ENCODE measurements at regions not wholly inside any gene's neighbourhood (a gene's known extent, or its start where the extent isn't known, plus 50 kb on each side); places are given as distances from the start of the nearest gene placed in this dataset.

DNA sequence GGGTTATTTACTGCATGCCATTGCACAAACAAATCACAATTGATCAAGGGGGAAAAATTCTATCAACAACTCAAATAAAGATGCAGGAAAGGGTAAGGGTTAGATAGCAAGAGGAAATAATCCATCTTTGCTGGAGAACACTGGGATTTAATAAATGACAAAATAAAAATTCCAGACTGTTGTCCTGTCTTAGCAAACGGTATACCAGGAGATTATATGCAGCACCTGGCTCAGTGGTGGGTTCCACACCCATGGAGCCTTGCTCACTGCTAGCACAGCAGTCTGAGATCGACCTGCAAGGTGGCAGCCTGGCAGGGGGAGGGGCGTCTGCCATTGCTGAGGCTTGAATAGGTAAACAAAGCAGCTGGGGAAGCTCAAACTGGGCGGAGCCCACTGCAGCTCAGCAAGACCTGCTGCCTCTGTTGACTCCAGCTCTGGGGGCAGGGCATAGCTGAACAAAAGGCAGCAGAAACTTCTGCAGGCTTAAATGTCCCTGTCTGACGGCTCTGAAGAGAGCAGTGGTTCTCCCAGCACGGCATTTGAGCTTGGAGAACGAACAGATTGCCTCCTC lies 296.5 kb upstream of the THSD7B start:
- no peaks in the 10 kb centered on the region for H3K27me3 ChIP-seq
- H4K20me1 ChIP-seq, result no peaks in the 10 kb centered on the region
- no peaks in the 10 kb centered on the region for H3K36me3 ChIP-seq
- H3K9me3 ChIP-seq (replicated peaks in 1 of 11), result peaks cover 0 to 4% (median 0%) of the 10 kb centered on the region in 11 experiments; a peak in 2 of 22 replicates
- no peak overlapping the region for H3K4me2 ChIP-seq
- no peak overlapping the region for H3K27ac ChIP-seq
- TF ChIP-seq Cebpa-rat (IDR thresholded peaks at IDR 0.05), result no peak
- no peaks in the 10 kb centered on the region for H3K4me1 ChIP-seq
- H3K9ac ChIP-seq, result no peak overlapping the region
- H3K4me3 ChIP-seq, result no peak overlapping the region

- TF ChIP-seq Cebpa-rat (IDR thresholded peaks at IDR 0.05), result no peak
- Histone ChIP-seq H3K9ac (no peak overlapping the region), H3K27me3 (no peaks in the 10 kb centered on the region), H4K20me1 (no peaks in the 10 kb centered on the region), H3K36me3 (no peaks in the 10 kb centered on the region), H3K4me3 (no peak overlapping the region), H3K4me2 (no peak overlapping the region), H3K27ac (no peak overlapping the region), H3K4me1 (peaks cover 0 to 11% (median 7%) of the 10 kb centered on the region in 10 experiments; a peak in 9 of 20 replicates), H3K9me3 (replicated peaks in 1 of 11) (0 out of 22 replicates have a peak, but pooled peaks cover 0 to 3% (median 0%) of the 10 kb centered on the region in 11 experiments)
Measured at GRCh38 chr2:136452528-136452927, 312.8 kb upstream of the THSD7B start.

DNA sequence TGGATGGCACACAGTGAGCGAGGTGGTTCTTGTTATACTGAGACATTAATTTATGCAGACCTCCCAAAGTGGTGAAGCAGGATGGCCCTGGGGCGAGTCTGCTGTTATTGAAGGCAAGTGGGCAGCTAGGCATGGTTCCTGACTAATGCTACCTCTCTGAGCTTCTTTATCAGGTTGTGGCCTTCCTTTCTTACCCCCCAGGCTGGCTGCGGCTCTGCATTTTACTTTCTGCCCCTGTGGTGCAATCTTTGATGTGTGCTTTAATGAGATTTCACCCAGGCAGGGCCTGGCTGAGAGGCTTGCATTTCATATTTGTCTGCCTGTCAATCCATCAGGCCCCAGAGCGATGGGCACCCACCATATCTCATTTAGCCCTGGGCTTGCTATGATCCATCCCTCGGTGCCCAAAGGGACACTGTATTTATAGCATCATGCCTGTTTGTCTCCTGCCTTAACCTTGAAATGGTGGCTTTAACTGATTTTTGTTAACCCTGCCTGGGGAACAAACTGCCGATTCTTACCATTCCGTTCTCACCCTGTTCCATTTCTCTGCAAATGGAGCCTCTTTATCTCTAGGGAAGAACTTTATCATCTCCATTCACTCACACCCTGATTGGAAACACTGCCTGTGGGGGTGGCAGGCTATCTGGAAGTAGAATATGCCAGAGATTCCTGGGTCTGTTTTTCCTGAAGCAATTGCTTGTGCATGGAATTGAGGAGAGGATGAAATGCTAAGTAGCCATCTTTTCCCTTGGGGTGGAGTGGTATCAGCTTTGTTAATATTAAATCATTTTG lies 316.2 kb upstream of the THSD7B start:
- Histone ChIP-seq H3K4me3 (no peak overlapping the region), H4K20me1 (no peaks in the 10 kb centered on the region), H3K9me3 (replicated peaks in 1 of 11) (0 out of 22 replicates have a peak, but pooled peaks cover 0 to 3% (median 0%) of the 10 kb centered on the region in 11 experiments), H3K27ac (no peak overlapping the region), H3K36me3 (no peaks in the 10 kb centered on the region), H3K4me1 (peaks cover 0 to 11% (median 7%) of the 10 kb centered on the region in 10 experiments; a peak in 9 of 20 replicates), H3K9ac (no peak overlapping the region), H3K4me2 (0 out of 22 replicates have a peak overlapping the region, but pooled peaks of 1 of the 11 experiments have one; percentile 38), H3K27me3 (no peaks in the 10 kb centered on the region)
- TF ChIP-seq Cebpa-rat (IDR thresholded peaks at IDR 0.05), result no peak

DNA sequence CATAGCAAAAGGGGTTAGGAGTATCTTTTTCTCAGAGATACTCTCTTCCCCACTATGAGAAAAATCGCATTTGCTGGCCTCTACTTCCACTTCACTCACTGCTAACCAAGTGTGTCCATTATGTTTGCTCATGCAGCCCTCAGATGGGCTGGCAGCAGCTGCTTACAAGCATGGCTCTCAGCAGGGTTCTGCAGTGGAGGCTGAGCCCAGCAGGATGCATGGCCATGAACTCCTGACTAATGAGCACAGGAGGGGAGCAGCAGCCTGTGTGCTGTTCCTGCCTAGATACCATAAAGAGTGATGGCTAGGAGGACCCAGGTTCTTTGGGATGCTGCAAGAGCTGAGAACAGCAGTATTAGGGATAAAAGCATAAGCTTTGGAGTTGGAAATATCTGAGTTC lies 316.9 kb upstream of the THSD7B start:
- Histone ChIP-seq H4K20me1 (no peaks in the 10 kb centered on the region), H3K4me1 (peaks cover 0 to 11% (median 7%) of the 10 kb centered on the region in 10 experiments; a peak in 9 of 20 replicates), H3K9me3 (replicated peaks in 1 of 11) (0 out of 22 replicates have a peak, but pooled peaks cover 0 to 3% (median 0%) of the 10 kb centered on the region in 11 experiments), H3K36me3 (no peaks in the 10 kb centered on the region), H3K4me3 (no peak overlapping the region), H3K4me2 (peak overlapping the region in 6 of 11 experiments; percentile 4 to 51 (median 30); a peak in 8 of 22 replicates), H3K27ac (no peak overlapping the region), H3K9ac (no peak overlapping the region), H3K27me3 (no peaks in the 10 kb centered on the region)
- TF ChIP-seq Cebpa-rat (IDR thresholded peaks at IDR 0.05), result no peak

- no peaks in the 10 kb centered on the region for H3K36me3 ChIP-seq
- no peak overlapping the region for H3K9ac ChIP-seq
- H4K20me1 ChIP-seq, result no peaks in the 10 kb centered on the region
- no peak overlapping the region for H3K4me2 ChIP-seq
- H3K27ac ChIP-seq, result no peak overlapping the region
- no peaks in the 10 kb centered on the region for H3K9me3 ChIP-seq (replicated peaks in 1 of 11)
- H3K27me3 ChIP-seq, result no peaks in the 10 kb centered on the region
- no peak for TF ChIP-seq Cebpa-rat (IDR thresholded peaks at IDR 0.05)
- H3K4me3 ChIP-seq, result no peak overlapping the region
- peaks cover 0 to 11% (median 7%) of the 10 kb centered on the region in 10 experiments; a peak in 9 of 20 replicates for H3K4me1 ChIP-seq
Measured at GRCh38 chr2:136444323-136444722, 321.0 kb upstream of the THSD7B start.

DNA sequence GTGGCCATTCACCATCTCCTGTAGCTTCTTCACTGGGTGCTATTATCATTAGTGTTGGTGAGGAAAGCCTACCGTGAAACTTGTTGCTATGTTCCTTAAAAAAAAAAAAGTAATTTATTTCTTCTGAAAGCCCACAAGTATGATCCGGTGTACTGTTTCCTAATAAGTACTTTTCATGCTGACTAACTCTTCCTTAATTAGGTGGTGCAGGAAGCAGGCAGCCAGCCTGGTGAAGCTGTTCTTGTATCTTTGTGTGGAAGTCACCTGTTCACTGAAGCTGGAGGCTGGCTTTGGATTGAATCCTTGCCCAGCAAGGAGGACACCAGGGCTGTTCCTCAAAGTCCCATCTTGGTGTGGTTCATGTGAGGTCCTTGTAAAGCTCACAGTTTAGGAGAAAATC lies 321.7 kb upstream of the THSD7B start:
- H3K27me3 ChIP-seq, result no peaks in the 10 kb centered on the region

GRCh38 chr2:136441979-136442714 lies 323.2 kb upstream of the THSD7B start:
- no peaks in the 10 kb centered on the region for H3K4me1 ChIP-seq
- H4K20me1 ChIP-seq, result no peaks in the 10 kb centered on the region
- no peaks in the 10 kb centered on the region for H3K36me3 ChIP-seq
- H3K4me2 ChIP-seq, result no peak overlapping the region
- no peak overlapping the region for H3K4me3 ChIP-seq
- H3K9me3 ChIP-seq (replicated peaks in 1 of 11), result no peaks in the 10 kb centered on the region
- TF ChIP-seq Cebpa-rat (IDR thresholded peaks at IDR 0.05), result no peak
- H3K27ac ChIP-seq, result no peak overlapping the region
- no peaks in the 10 kb centered on the region for H3K27me3 ChIP-seq
- no peak overlapping the region for H3K9ac ChIP-seq

More for the DNA sequence above, 321.7 kb upstream of the THSD7B start:
- H3K4me3 ChIP-seq, result no peak overlapping the region
- TF ChIP-seq Cebpa-rat (IDR thresholded peaks at IDR 0.05), result no peak
- peaks cover 0 to 10% (median 7%) of the 10 kb centered on the region in 10 experiments; a peak in 9 of 20 replicates for H3K4me1 ChIP-seq
- no peaks in the 10 kb centered on the region for H3K9me3 ChIP-seq (replicated peaks in 1 of 11)
- H3K27ac ChIP-seq, result no peak overlapping the region
- no peaks in the 10 kb centered on the region for H4K20me1 ChIP-seq
- H3K36me3 ChIP-seq, result no peaks in the 10 kb centered on the region
- no peak overlapping the region for H3K9ac ChIP-seq
- H3K4me2 ChIP-seq, result no peak overlapping the region

DNA sequence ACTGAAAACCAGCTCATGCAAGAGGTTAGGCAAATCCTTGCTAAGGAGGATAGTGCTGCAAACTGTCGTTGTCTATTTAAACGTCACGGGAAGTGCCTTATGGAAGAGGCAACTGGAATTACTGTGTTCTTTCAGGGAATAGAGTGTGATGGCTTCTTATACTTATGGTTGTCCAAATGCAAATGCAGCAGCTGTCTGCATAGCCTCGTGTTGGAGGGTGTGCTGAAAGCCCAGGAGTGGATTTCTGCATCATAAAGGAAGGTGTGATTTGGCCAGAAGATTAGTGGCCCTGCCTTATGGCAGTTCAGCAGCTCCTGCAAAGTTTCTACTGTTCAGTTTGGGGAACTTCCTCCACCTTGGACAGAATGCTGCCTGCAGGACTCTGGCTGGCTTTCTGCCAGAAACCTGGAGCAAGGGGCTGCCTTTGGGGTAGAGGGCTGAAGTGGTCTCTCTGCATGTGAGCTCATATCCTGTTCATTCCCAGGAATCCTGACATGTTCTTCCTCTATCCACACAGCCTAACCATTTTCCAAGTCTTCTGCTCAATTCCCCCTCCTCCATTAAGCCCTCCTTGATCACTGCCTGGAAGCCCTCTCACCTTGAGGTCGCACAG lies 321.2 kb upstream of the CXCR4 start:
- no peak overlapping the region for H3K4me3 ChIP-seq
- H3K4me2 ChIP-seq, result no peak overlapping the region
- no peaks in the 10 kb centered on the region for H3K9me3 ChIP-seq (replicated peaks in 1 of 11)
- H4K20me1 ChIP-seq, result no peaks in the 10 kb centered on the region
- no peaks in the 10 kb centered on the region for H3K4me1 ChIP-seq
- H3K27me3 ChIP-seq, result no peaks in the 10 kb centered on the region
- H3K9ac ChIP-seq, result no peak overlapping the region
- no peak overlapping the region for H3K27ac ChIP-seq
- TF ChIP-seq Cebpa-rat (IDR thresholded peaks at IDR 0.05), result no peak
- H3K36me3 ChIP-seq, result no peaks in the 10 kb centered on the region

DNA sequence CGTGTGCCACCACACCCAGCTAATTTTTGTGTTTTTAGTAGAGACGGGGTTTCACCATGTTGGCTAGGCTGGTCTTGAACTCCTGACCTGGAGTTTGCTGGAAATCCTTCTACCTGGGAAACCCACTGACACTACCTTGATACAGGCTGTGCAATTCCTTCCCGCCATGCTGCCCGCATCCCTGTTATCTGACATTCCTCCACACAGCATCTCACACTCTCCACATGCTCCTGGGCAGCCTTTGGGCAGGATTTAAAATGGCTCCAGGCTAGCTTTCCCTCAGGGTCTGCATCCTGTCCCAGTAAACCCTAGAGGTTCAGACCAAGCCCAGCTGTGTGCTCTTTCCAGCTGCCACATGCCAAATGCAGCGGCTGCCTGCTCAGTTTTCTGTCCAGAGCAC lies 319.5 kb upstream of the CXCR4 start:
- Histone ChIP-seq H3K4me1 (no peaks in the 10 kb centered on the region), H3K27ac (no peak overlapping the region)
- no peak for TF ChIP-seq Cebpa-rat (IDR thresholded peaks at IDR 0.05)

More for the DNA sequence above, 319.5 kb upstream of the CXCR4 start:
- H3K4me2 ChIP-seq, result no peak overlapping the region
- no peak overlapping the region for H3K4me3 ChIP-seq
- H4K20me1 ChIP-seq, result no peaks in the 10 kb centered on the region
- no peaks in the 10 kb centered on the region for H3K36me3 ChIP-seq
- H3K9me3 ChIP-seq (replicated peaks in 1 of 11), result no peaks in the 10 kb centered on the region
- no peaks in the 10 kb centered on the region for H3K27me3 ChIP-seq
- H3K9ac ChIP-seq, result no peak overlapping the region

Data from BLaER1 treated with 17β-estradiol and CSF1 and Interleukin-3, amounts not matched to agents 10 nM and 100 nM (cell line).